ENCODE measurements at regions not wholly inside any gene's neighbourhood (a gene's known extent, or its start where the extent isn't known, plus 50 kb on each side); places are given as distances from the start of the nearest gene placed in this dataset.

DNA sequence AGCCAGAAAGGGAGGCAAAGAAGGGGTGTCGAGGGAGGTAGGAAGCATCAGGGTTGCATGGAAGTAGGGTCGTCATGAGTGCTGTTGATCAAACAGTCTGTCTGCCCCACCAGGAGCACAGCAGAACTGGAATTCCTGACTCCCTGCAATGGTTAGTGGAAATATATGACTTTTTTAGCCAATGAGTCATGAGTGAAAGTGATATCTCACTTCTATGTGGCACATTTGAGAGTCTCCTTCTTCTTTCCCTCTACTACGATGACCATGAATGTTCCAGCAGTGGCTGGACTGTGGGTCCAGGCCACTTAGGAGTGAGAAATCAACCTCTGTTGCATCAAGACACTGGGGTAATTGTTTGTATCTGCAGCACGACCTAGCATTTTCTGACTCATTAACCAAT is 199.5 kb downstream of the TTC32 start:
- ChIA-PET POLR2A (no interaction called here), CTCF (no interaction called here)
- TF ChIP-seq ZNF596 (tag by site-specific recombination; IDR thresholded peaks at IDR 0.05) = no peak
- TF ChIP-seq ZNF433 (tag by site-specific recombination; IDR thresholded peaks at IDR 0.05; ENCODE audit: low read depth) = no peak
- no peak for TF ChIP-seq ZNF529 (tag by site-specific recombination; IDR thresholded peaks at IDR 0.05; ENCODE audit: insufficient replicate concordance)
- no peak for TF ChIP-seq ZNF501 (tag by site-specific recombination; IDR thresholded peaks at IDR 0.05)
- TF ChIP-seq KLF9 (tag by site-specific recombination; IDR thresholded peaks at IDR 0.05; ENCODE audit: low read depth) = no peak
- no peak for TF ChIP-seq MEIS1 (CRISPR knock-in tag; IDR thresholded peaks at IDR 0.05; ENCODE audit: borderline replicate concordance)
- no peak for TF ChIP-seq SETDB1 (IDR thresholded peaks at IDR 0.05; ENCODE audit: insufficient read length, low read length)
- TF ChIP-seq, protein P1, sequence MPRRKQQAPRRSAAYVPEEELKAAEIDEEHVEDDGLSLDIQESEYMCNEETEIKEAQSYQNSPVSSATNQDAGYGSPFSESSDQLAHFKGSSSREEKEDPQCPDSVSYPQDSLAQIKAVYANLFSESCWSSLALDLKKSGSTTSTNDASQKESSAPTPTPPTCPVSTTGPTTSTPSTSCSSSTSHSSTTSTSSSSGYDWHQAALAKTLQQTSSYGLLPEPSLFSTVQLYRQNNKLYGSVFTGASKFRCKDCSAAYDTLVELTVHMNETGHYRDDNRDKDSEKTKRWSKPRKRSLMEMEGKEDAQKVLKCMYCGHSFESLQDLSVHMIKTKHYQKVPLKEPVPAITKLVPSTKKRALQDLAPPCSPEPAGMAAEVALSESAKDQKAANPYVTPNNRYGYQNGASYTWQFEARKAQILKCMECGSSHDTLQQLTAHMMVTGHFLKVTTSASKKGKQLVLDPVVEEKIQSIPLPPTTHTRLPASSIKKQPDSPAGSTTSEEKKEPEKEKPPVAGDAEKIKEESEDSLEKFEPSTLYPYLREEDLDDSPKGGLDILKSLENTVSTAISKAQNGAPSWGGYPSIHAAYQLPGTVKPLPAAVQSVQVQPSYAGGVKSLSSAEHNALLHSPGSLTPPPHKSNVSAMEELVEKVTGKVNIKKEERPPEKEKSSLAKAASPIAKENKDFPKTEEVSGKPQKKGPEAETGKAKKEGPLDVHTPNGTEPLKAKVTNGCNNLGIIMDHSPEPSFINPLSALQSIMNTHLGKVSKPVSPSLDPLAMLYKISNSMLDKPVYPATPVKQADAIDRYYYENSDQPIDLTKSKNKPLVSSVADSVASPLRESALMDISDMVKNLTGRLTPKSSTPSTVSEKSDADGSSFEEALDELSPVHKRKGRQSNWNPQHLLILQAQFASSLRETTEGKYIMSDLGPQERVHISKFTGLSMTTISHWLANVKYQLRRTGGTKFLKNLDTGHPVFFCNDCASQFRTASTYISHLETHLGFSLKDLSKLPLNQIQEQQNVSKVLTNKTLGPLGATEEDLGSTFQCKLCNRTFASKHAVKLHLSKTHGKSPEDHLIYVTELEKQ (tag by site-specific recombination; IDR thresholded peaks at IDR 0.05; ENCODE audit: borderline replicate concordance) = no peak
- TF ChIP-seq ZNF544 (tag by site-specific recombination; IDR thresholded peaks at IDR 0.05) = no peak
- TF ChIP-seq ZNF585B (tag by site-specific recombination; IDR thresholded peaks at IDR 0.05) = no peak
- TF ChIP-seq, protein P2, sequence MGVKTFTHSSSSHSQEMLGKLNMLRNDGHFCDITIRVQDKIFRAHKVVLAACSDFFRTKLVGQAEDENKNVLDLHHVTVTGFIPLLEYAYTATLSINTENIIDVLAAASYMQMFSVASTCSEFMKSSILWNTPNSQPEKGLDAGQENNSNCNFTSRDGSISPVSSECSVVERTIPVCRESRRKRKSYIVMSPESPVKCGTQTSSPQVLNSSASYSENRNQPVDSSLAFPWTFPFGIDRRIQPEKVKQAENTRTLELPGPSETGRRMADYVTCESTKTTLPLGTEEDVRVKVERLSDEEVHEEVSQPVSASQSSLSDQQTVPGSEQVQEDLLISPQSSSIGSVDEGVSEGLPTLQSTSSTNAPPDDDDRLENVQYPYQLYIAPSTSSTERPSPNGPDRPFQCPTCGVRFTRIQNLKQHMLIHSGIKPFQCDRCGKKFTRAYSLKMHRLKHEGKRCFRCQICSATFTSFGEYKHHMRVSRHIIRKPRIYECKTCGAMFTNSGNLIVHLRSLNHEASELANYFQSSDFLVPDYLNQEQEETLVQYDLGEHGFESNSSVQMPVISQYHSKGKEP (tag by site-specific recombination; IDR thresholded peaks at IDR 0.05) = no peak
- no peak for TF ChIP-seq ZNF560 (tag by site-specific recombination; IDR thresholded peaks at IDR 0.05; ENCODE audit: borderline replicate concordance)
- no peak for TF ChIP-seq ZNF354C (tag by site-specific recombination; IDR thresholded peaks at IDR 0.05; ENCODE audit: borderline replicate concordance, low read depth)
- TF ChIP-seq ZNF133 (tag by site-specific recombination; IDR thresholded peaks at IDR 0.05) = no peak
- no peak for TF ChIP-seq ZNF473 (tag by site-specific recombination; IDR thresholded peaks at IDR 0.05)
- TF ChIP-seq, protein P3, sequence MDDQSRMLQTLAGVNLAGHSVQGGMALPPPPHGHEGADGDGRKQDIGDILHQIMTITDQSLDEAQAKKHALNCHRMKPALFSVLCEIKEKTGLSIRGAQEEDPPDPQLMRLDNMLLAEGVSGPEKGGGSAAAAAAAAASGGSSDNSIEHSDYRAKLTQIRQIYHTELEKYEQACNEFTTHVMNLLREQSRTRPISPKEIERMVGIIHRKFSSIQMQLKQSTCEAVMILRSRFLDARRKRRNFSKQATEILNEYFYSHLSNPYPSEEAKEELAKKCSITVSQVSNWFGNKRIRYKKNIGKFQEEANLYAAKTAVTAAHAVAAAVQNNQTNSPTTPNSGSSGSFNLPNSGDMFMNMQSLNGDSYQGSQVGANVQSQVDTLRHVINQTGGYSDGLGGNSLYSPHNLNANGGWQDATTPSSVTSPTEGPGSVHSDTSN (CRISPR knock-in tag; IDR thresholded peaks at IDR 0.05) = no peak
- TF ChIP-seq, protein P4, sequence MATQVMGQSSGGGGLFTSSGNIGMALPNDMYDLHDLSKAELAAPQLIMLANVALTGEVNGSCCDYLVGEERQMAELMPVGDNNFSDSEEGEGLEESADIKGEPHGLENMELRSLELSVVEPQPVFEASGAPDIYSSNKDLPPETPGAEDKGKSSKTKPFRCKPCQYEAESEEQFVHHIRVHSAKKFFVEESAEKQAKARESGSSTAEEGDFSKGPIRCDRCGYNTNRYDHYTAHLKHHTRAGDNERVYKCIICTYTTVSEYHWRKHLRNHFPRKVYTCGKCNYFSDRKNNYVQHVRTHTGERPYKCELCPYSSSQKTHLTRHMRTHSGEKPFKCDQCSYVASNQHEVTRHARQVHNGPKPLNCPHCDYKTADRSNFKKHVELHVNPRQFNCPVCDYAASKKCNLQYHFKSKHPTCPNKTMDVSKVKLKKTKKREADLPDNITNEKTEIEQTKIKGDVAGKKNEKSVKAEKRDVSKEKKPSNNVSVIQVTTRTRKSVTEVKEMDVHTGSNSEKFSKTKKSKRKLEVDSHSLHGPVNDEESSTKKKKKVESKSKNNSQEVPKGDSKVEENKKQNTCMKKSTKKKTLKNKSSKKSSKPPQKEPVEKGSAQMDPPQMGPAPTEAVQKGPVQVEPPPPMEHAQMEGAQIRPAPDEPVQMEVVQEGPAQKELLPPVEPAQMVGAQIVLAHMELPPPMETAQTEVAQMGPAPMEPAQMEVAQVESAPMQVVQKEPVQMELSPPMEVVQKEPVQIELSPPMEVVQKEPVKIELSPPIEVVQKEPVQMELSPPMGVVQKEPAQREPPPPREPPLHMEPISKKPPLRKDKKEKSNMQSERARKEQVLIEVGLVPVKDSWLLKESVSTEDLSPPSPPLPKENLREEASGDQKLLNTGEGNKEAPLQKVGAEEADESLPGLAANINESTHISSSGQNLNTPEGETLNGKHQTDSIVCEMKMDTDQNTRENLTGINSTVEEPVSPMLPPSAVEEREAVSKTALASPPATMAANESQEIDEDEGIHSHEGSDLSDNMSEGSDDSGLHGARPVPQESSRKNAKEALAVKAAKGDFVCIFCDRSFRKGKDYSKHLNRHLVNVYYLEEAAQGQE (tag by site-specific recombination; IDR thresholded peaks at IDR 0.05) = no peak
- TF ChIP-seq, protein P5, sequence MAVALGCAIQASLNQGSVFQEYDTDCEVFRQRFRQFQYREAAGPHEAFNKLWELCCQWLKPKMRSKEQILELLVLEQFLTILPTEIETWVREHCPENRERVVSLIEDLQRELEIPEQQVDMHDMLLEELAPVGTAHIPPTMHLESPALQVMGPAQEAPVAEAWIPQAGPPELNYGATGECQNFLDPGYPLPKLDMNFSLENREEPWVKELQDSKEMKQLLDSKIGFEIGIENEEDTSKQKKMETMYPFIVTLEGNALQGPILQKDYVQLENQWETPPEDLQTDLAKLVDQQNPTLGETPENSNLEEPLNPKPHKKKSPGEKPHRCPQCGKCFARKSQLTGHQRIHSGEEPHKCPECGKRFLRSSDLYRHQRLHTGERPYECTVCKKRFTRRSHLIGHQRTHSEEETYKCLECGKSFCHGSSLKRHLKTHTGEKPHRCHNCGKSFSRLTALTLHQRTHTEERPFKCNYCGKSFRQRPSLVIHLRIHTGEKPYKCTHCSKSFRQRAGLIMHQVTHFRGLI (tag by site-specific recombination; IDR thresholded peaks at IDR 0.05) = no peak
- no peak for TF ChIP-seq ZNF132 (tag by site-specific recombination; IDR thresholded peaks at IDR 0.05; ENCODE audit: borderline replicate concordance)
- no peak for TF ChIP-seq ZNF114 (tag by site-specific recombination; IDR thresholded peaks at IDR 0.05)
- no peaks in the 10 kb centered on the region for H3K9me3 ChIP-seq (ENCODE audit: control insufficient read depth, insufficient read depth, low read depth, low read length)
- H3K36me3 ChIP-seq (ENCODE audit: control insufficient read depth in 2 of 2, insufficient read depth in 1 of 2, low read length in 2 of 2) = no peaks in the 10 kb centered on the region
- no peak overlapping the region for H3K27ac ChIP-seq (ENCODE audit: extremely low read depth, low read depth, low read length)
- H3K4me1 ChIP-seq (ENCODE audit: control insufficient read depth, insufficient read depth, low read length) = no peaks in the 10 kb centered on the region
- no peak overlapping the region for H3K4me3 ChIP-seq (ENCODE audit: low read depth, low read length)
